GM19324 (cell line): ENCODE measurements at regions not wholly inside any gene's neighbourhood (a gene's known extent, or its start where the extent isn't known, plus 50 kb on each side); places are given as distances from the start of the nearest gene placed in this dataset.
"Not testable (repeated sequence)": the region's sequence is repeated elsewhere in the genome, so short reads cannot be mapped to it uniquely, and the experiment has no call there.

ENCODE experiments used
- ATAC-seq: cut with Tn5 transposase; IDR thresholded peaks from one replicate; pipeline ENCODE4 v1.9.1; 2021; ENCODE audit warnings: mild to moderate bottlenecking, moderate library complexity; ENCODE audit not compliant: unreplicated experiment, low FRiP score

DNA sequence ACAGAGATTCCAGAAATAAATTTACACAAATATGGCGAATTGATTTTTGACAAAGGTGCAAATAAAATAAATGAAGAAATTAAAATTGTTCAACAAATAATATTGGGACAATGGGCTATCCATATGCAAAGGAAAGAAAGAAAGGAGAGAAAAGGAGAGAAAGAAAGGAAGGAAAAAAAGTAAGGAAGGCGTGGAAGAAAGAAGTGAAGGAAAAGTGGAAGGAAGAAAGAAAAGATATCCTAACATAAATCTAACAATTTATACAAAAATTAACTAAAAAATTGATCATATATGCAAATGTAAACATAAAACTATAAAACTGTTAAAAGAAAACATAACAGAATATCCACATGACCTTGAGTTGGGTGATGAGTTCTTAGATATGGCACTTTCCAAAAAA, 78.7 kb upstream of the ZNF184 start:
- no peak for ATAC-seq

DNA sequence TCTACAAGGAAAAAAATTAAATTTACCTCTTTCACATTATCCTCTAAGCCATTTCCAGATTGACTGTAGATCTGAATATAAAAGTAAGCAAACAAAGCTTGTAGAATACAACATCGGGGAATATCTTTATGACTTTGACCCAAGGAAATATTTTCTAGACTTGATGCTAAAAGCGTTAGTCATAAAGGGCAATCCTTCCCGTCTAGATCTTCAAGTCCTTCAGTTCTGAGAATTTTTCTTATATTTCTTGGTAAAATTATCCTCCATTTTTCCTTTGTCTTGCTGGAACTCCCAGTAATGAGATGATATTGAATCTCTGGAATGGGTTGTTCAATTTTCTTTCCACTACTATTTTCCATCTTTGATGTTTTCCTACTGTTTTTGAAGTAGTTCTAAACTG, 77.8 kb upstream of the ZNF184 start:
- ATAC-seq, result no peak

DNA sequence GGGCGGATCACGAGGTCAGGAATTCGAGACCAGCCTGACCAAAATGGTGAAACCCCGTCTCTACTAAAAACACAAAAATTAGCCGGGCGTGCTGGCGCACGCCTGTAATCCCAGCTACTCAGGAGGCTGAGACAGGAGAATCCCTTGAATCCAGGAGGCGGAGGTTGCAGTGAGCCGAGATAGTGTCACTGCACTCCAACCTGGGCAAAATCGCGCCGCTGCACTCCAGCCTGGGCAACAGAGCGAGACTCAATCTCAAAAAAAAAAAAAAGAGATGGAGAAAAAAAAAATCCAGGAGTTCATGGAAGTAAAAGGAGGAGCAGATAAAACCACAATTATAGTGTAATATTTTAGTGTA, 76.3 kb upstream of the ZNF184 start:
- not testable (repeated sequence) for ATAC-seq

DNA sequence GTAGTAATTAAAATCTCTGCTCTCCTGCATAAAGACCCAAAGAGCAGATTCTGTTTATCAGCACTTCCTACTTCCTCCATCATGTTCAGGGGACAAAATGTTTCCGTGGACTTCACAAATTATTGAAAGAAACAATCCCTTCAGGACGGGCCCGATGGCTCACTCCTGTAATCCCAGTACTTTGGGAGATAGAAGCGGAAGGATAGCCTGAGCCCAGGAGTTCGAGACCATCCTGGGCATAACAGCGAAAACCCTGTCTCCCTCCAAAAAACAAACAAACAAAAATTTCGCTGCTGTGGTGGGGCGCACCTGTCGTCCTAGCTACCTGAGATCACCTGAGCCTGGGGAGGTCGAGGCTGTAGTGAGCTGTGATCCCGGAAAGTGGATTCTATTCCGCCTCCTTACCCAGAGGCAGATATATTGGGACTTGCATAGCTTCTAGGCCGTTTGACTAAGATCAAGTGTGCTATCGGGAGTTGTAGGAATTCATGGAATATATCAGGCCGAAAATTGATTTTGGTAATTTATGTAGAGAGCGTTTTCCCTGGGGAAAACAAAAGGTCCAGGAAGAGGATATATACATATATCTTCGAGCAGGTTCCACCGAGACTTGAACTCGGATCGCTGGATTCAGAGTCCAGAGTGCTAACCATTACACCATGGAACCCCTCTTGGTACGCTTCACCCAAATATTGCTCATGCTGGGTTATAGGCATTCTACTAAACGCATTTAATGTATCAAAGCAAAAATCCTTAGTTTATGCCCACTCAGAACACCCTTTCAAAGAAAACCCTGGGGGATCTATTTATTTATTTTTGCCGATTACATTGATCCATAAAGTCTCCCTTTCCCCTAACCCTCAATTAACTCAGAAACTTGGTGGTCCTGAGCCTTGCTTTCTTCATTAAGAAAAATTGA, 74.5 kb upstream of the ZNF184 start:
- no peak for ATAC-seq

DNA sequence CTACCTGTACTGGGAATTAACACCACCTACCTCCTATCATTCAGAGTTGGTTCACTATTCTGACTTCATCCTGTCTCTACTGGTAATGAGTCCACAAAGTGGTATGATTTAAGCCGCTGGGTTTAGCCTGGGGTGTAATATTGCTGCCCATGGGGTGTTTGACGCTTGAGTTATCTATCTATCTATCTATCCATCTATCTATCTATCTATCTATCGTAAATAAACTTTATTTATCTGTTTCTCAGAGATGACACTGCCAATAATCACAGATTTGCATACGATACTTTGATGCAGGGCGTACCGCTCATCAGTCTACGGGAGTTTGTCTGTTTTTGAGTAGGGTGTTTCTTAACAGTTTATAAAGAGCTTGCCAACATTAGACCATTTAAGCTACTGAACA, 73.6 kb upstream of the ZNF184 start:
- no peak for ATAC-seq

DNA sequence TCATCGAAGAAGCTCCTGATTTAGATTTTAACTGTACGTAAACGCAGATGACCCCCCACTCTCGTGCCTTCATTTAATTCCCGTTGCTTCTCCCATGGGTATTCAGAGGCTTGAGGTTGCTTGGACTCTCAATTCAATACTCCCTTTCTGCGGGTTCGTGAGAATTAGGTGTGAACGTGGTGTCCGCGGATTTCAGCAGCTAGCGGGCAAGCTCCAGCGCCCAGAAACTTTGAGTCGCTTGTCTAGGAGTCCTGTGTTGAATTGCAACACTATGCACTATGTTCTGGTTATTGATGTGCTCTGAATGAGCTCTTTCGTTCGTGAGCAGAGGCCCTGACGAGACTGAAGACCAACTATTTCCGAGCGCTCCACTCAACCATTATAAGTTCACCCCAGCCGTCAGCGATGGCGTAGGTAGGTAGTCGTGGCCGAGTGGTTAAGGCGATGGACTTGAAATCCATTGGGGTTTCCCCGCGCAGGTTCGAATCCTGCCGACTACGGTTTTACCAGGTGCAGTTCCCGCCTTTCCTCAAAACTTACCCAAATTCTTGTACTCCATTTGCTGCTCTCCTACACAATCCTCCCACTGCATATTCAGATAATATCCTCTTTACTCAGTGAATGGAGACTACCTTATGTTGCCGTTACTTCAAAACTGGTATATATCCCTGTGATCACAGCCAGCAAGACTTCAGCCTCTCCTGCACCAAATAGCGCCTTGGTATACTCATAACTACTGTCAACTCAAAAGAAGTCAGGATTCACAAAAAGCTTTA, 72.6 kb upstream of the ZNF184 start:
- no peak for ATAC-seq

DNA sequence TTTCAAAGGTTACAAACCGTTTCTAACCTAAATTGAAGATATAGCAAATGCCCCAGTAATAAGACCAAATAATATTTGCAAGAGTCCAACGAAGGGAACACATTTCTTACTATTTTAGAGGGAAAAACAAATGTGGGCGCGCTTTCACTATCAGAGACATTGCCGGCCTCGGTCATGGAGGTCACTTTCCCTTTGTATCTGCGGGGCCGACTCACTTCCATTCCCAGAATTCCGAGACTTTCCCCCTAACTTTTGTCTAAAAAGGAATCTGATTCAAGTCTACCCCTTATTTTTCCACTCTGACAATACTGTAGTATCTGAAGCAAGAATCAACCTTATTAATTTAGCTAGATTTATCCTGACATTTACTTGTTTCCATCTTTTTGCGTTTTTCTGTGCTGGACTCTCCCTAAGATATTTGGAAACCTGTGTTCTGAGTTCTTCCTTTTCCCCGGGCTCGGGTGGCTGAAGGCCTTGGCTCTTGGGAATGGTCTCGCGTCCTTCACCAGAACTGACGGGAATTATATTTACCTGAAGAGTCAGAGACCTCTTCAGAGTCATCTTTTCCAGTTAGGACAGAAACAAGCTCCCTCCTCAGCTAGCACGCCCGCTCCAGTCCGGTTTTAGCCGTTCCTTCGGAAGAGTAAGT, 71.8 kb upstream of the ZNF184 start:
- no peak for ATAC-seq

DNA sequence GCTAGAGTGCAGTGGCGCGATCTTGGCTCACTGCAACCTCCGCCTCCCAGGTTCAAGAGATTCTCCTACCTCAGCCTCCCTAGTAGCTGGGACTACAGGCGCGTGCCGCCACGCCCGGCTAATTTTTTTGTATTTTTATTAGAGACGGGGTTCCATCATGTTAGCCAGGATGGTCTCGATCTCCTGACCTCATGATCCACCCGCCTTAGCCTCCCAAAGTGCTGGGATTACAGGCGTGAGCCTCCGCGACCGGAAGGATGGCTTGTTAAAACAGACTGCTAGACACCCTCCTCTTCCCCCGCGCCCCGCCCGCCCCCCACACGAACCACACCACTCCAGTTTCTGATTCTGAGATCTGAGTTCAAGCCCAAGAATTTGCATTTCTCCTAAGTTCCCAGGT, 71.2 kb upstream of the ZNF184 start:
- not testable (repeated sequence) for ATAC-seq

DNA sequence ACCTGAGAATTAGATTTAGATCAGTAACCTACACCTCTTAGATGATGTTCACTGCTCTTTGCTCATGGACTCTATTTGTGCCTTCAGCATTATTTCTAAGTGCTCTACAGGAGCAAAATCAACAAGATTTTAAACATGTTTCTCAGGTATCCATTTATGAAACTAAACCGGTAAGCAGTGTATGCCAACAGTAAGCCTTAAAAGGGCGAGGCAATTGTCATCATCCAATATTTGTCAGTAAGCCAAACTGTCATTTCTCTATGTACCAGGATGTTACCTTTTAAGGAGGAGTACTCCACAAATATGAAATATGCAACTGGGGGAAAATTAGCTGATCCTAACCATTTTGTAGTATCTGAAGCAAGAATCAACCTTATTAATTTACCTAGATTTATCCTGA, 69.6 kb upstream of the ZNF184 start:
- no peak for ATAC-seq

DNA sequence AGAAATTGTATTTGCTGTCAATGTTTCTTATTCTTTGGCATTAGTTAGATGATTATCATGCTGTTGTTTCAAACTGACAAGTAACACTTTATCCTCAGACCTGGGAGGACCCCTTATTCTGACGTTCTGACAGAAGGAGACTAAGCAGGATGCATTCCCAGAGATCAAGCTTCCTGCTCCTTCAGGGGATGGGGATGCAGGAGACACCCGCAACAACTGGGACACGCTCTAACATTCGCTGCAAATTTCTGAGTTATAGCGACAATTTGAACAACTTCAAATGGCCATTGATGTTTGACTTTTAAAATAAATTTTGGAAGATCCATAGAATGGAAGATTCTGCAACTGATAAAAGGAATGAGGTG, 69.0 kb upstream of the ZNF184 start:
- ATAC-seq, result no peak

DNA sequence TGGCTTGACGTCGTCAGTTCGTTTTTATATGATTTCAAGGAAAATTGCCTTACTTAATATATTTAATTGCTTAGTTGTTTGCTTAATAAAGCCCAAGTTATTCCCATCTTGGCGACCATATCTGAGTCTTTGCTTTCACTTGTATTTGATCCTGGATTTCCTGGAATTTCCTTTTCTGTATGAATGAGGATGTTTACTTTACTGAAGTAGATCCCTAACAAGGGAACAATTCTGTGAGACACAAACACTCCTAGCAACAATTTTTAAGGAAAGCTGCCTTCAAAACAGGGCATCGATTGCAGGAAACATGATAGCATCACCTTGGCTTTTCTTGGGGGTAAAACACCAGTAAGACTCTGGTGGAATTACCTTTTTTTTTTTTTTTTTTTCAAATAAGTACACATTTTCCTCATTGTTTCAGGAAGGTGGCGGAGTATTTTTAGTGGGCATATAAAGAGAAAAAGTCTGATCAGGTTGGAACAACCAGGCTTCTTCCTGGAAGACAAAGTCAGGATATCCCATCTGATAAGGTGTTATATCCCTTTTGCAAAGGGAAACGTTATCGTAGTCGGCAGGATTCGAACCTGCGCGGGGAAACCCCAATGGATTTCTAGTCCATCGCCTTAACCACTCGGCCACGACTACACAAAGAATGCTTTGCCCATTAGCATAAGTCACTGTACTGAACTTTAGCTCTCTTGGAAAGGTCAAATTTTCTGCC, 68.5 kb upstream of the ZNF184 start:
- ATAC-seq, result no peak

DNA sequence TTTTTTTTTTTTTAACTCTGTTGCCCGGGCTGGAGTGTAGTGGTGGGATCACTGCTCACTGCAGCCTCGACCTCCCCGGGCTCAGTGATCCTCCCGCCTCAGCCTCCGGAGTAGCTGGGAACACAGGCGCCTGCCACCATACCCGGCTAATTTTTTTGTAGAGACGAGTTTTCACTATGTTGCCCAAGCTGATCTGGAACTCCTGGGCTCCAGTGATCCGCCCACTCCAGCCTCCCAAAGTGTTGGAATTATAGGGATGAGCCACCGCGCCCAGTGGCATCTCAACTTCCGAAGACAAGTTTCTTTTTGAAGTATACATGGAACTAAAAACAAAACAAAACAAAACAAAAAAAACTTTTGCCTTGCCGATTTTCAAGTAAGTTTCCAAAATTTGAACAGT, 66.6 kb upstream of the ZNF184 start:
- no peak for ATAC-seq

DNA sequence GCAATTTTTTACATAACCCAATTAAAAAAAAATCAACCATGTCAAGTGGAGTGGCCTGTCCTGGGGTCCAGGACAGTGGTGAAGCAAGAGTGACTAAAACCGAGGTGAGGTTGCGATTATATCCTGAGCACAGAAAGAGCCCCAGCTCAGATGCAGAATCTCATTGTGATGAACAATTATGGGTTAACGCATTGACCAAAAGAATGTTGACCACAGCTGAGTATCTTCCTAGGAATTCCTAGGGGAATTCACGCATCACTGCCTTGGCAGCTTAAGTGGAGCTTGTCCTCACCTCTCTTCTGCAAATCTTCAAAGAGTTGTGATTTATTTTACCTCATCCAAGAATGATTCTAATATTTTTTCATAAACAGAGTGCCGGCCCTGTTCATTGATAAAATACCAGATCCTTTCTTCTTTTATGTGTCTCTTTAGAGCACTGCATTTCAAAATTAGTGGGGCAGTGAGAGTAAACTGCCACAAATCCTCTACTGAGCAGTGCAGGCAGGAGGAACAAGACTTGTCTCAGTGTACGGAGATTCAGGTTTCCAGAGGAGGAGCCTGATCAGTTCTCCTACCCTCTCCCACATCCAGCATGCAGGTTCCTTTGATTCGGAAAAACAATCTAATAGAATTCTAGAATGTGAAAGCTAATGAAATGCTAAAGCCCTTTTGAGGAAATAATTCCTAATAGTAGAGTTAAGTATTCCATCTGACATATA, 60.1 kb upstream of the ZNF184 start:
- no peak for ATAC-seq

DNA sequence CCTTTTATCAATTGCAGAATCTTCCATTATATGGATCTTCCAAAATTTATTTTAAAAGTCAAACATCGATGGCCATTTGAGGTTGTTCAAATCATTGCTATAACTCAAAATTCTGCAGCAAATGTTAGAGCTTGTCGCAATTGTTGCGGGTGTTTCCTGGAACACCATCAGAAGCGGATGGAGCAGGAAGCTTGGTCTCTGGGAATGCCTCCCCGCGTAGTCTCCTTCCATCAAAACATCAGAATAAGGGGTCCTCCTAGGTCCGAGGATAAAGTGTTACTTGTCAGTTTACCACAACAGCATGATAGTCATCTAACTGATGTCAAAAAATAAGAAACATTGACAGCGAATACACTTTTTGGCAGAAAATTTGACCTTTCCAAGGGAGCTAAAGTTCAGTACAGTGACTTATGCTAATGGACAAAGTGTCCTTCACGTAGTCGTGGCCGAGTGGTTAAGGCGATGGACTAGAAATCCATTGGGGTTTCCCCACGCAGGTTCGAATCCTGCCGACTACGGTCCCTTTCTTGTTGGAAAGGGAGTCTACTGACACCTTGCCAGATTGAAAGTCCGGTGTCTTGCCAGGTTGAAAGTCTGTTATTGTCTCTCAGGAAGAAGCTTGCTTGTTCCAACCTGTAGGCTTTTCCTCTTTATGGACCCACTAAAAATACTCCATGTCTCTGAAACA, 59.0 kb upstream of the ZNF184 start:
- ATAC-seq, result no peak

DNA sequence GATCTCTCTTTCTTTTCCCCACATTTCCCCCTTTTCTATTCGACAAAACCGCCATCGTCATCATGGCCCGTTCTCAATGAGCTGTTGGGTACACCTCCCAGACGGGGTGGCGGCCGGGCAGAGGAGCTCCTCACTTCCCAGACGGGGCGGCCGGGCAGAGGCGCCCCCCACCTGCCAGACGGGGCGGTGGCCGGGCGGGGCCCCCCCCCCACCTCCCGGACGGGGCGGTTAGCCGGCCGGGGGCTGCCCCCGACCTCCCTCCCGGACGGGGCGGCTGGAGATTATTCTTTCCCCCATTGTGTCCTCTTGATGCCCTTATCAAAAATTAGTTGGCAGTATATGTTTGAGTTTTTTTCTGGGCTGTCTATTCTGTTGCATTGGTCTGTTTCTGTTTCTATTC, 56.9 kb upstream of the ZNF184 start:
- not testable (repeated sequence) for ATAC-seq

DNA sequence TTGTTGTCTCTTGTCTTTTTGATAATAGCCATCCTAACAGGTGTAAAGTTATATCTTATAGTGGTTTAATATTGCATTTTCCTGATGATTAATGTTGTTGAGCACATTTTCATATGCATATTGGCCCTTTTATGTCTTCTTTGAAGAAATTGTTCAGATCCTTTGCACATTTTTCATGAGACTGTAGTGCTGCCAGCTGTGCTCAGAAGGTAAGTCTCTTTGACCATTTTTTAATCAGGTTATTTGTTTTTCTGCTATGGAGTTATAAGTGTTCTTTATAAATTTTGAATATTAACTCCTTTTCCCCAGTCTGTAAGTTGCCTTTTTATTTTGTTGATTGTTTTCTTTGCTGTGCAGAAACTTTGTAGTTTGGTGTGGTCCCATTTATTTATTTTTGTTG, 55.8 kb upstream of the ZNF184 start:
- ATAC-seq, result no peak
